ENCODE measurements at regions not wholly inside any gene's neighbourhood (a gene's known extent, or its start where the extent isn't known, plus 50 kb on each side); places are given as distances from the start of the nearest gene placed in this dataset.

- Histone ChIP-seq H3K4me3 (ENCODE audit: low read length in 3 of 3) (no peak overlapping the region), H3K27ac (ENCODE audit: low read depth, low read length) (no peak overlapping the region), H3K4me1 (ENCODE audit: control insufficient read depth in 3 of 3, insufficient read depth in 3 of 3, low read length in 3 of 3) (peaks cover 0 to 10% (median 3%) of the 10 kb centered on the region in 3 donors), H3K9ac (ENCODE audit: low read depth in 1 of 3, low read length in 3 of 3) (no peak overlapping the region), H3K9me3 (ENCODE audit: control insufficient read depth in 3 of 3, low read length in 3 of 3) (no peaks in the 10 kb centered on the region), H3K27me3 (ENCODE audit: control insufficient read depth in 3 of 3, insufficient read depth in 3 of 3, low read length in 3 of 3) (peaks cover 0 to 8% (median 3%) of the 10 kb centered on the region in 3 donors), H3K36me3 (ENCODE audit: control insufficient read depth in 3 of 3, insufficient read depth in 3 of 3, low read length in 3 of 3) (no peaks in the 10 kb centered on the region)
Observed at GRCh38 chr9:89801341-89801740, 196.5 kb downstream of the GADD45G start.

DNA sequence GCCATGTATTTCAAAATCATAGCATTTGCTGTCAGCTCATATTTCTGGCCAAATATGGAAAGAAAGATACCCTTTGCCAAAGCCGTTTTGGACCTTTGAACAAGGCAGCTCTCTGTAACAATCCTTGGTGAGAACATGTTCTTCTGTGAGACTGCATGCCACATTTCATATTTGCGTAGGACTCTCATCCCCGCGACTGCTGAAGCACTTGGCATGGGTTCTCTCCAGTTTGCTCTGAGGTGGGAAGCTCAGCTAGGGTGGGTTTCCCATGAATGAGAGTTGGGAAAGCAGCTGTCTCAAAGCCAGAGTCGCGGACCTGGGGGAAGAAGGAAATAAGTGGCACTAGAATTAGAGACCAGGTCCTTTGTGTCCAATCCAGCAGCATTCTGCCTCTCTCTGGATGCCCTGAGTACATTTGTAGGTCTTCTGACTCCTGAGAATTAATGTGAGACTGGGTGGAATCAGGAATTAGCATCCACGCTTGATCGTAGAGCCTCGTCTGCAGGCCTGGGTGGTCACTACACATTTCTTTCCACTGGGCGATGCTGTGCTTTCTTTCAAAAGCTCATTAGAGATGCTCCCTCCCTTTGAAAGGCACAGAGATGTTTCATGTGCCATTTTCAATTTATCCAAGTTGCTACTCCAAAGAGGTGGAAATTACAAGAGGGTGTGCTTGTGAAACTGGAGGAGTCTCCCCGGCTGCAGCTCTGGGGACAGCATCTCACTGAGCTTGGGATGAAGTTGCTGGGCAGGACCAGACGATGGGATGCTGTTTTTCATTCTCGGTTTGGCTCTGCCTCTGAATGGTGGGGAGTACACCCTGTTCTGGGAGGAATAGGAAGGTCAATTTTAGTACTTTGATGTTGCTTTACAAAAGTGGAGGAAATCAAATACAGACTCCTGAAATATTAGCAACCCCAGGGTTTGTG is 197.2 kb downstream of the GADD45G start:
- Histone ChIP-seq H3K36me3 (ENCODE audit: control insufficient read depth in 3 of 3, insufficient read depth in 3 of 3, low read length in 3 of 3) (no peaks in the 10 kb centered on the region), H3K27ac (ENCODE audit: low read depth, low read length) (no peak overlapping the region)

DNA sequence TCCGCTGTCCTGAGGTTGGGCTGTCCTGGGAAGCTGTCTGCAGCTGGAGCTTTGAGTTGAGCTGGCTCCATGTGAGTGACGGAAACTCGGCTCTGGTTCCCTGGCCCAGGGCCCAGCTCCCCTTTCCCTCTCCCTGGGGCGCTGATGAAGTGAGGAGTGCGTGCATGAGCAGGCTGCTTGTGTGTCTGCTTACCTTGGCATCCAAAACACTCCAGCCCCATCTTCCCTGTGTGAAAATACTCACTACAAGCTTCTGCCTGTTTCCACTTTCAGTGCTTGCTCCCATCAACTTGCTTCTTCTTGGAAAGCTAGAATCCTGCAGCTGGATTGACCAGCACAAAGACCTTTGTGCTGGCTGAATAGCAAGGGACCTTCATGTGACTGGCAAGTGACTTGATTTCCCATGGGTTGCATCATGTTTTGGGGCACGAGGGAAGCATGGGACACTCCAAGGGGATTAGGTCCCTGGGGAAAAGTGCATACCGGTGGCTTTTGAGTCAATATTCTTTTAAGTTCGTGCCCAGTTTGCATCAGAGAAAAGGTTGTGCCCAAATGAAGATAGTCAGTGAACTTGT is 198.1 kb downstream of the GADD45G start:
- no peak overlapping the region for H3K9ac ChIP-seq (ENCODE audit: low read depth in 1 of 3, low read length in 3 of 3)
- H3K27me3 ChIP-seq (ENCODE audit: control insufficient read depth in 3 of 3, insufficient read depth in 3 of 3, low read length in 3 of 3): peaks cover 0 to 8% (median 3%) of the 10 kb centered on the region in 3 donors
- no peaks in the 10 kb centered on the region for H3K36me3 ChIP-seq (ENCODE audit: control insufficient read depth in 3 of 3, insufficient read depth in 3 of 3, low read length in 3 of 3)
- H3K4me1 ChIP-seq (ENCODE audit: control insufficient read depth in 3 of 3, insufficient read depth in 3 of 3, low read length in 3 of 3): peaks cover 0 to 10% (median 3%) of the 10 kb centered on the region in 3 donors
- H3K27ac ChIP-seq (ENCODE audit: low read depth, low read length): no peak overlapping the region
- H3K9me3 ChIP-seq (ENCODE audit: control insufficient read depth in 3 of 3, low read length in 3 of 3): no peaks in the 10 kb centered on the region
- H3K4me3 ChIP-seq (ENCODE audit: low read length in 3 of 3): no peak overlapping the region

More for the DNA sequence above, 197.2 kb downstream of the GADD45G start:
- no peak overlapping the region for H3K4me3 ChIP-seq (ENCODE audit: low read length in 3 of 3)
- H3K9me3 ChIP-seq (ENCODE audit: control insufficient read depth in 3 of 3, low read length in 3 of 3): no peaks in the 10 kb centered on the region
- peaks cover 0 to 10% (median 3%) of the 10 kb centered on the region in 3 donors for H3K4me1 ChIP-seq (ENCODE audit: control insufficient read depth in 3 of 3, insufficient read depth in 3 of 3, low read length in 3 of 3)
- H3K27me3 ChIP-seq (ENCODE audit: control insufficient read depth in 3 of 3, insufficient read depth in 3 of 3, low read length in 3 of 3): peaks cover 0 to 8% (median 3%) of the 10 kb centered on the region in 3 donors
- H3K9ac ChIP-seq (ENCODE audit: low read depth in 1 of 3, low read length in 3 of 3): no peak overlapping the region

DNA sequence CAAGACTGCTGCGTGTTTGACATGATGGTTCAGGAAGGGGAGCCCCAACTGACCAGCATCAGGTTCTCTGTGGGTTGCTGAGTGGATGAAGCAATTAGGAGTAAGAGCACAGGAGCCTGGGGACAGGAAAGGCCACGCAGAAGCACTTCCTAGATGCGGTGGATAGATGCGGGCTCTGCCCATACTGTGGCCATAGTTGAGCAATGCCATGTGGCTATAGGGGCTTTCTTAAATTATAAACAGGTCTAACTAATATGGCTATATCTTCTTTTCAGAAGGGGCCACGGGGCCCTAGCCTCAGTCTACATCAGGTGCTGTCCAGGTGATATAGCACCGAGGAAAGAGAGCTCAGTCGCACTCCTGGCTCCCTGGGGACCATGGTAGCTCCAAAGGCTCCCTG is 198.6 kb downstream of the GADD45G start:
- no peaks in the 10 kb centered on the region for H3K9me3 ChIP-seq (ENCODE audit: control insufficient read depth in 3 of 3, low read length in 3 of 3)
- H3K36me3 ChIP-seq (ENCODE audit: control insufficient read depth in 3 of 3, insufficient read depth in 3 of 3, low read length in 3 of 3): no peaks in the 10 kb centered on the region
- H3K27ac ChIP-seq (ENCODE audit: low read depth, low read length): no peak overlapping the region
- H3K4me3 ChIP-seq (ENCODE audit: low read length in 3 of 3): no peak overlapping the region
- peaks cover 0 to 10% (median 3%) of the 10 kb centered on the region in 3 donors for H3K4me1 ChIP-seq (ENCODE audit: control insufficient read depth in 3 of 3, insufficient read depth in 3 of 3, low read length in 3 of 3)
- peaks cover 0 to 8% (median 3%) of the 10 kb centered on the region in 3 donors for H3K27me3 ChIP-seq (ENCODE audit: control insufficient read depth in 3 of 3, insufficient read depth in 3 of 3, low read length in 3 of 3)
- no peak overlapping the region for H3K9ac ChIP-seq (ENCODE audit: low read depth in 1 of 3, low read length in 3 of 3)

GRCh38 chr9:89804766-89805531 is 200.1 kb downstream of the GADD45G start:
- H3K36me3 ChIP-seq (ENCODE audit: control insufficient read depth in 3 of 3, insufficient read depth in 3 of 3, low read length in 3 of 3): no peaks in the 10 kb centered on the region
- no peak overlapping the region for H3K27ac ChIP-seq (ENCODE audit: low read depth, low read length)
- H3K9ac ChIP-seq (ENCODE audit: low read depth in 1 of 3, low read length in 3 of 3): no peak overlapping the region
- no peaks in the 10 kb centered on the region for H3K9me3 ChIP-seq (ENCODE audit: control insufficient read depth in 3 of 3, low read length in 3 of 3)
- peaks cover 0 to 10% (median 3%) of the 10 kb centered on the region in 3 donors for H3K4me1 ChIP-seq (ENCODE audit: control insufficient read depth in 3 of 3, insufficient read depth in 3 of 3, low read length in 3 of 3)
- no peak overlapping the region for H3K4me3 ChIP-seq (ENCODE audit: low read length in 3 of 3)
- peaks cover 0 to 8% (median 0%) of the 10 kb centered on the region in 3 donors for H3K27me3 ChIP-seq (ENCODE audit: control insufficient read depth in 3 of 3, insufficient read depth in 3 of 3, low read length in 3 of 3)

DNA sequence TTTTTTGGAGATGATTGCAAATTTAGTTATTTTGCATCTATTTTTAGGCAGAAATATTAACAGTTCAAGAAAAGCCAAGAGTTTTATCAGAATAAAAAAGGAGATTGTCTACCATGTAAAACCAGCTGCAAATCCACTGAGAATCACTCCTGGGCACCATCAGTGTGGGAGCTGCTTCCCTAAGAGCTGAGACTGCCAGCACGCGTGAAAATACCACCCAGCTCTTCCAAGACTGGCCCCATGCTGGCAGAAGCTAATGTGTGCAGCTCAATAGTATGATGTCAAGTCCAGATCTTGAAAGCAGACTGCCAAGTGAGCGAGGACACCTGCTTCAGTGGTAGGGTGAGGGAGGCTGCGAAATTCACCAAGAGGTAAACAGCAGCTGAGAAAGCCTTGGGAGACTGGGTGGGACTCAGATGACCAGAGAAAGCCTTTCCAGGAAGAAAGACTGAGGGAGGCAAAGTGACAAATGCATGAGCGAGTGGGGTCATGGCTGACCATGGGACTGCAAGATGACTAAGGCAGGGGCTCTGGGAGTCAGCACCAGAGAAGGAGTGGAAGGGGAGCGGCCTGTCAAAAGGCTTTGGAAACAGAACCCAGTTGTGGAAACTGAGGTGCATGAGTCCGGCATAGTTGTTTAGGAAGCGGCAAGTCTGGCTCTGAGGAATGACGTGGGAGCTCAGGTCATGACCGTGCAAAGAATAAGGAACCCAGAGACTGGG is 200.9 kb downstream of the GADD45G start:
- Histone ChIP-seq H3K27me3 (ENCODE audit: control insufficient read depth in 3 of 3, insufficient read depth in 3 of 3, low read length in 3 of 3) (peaks cover 0 to 8% (median 0%) of the 10 kb centered on the region in 3 donors), H3K36me3 (ENCODE audit: control insufficient read depth in 3 of 3, insufficient read depth in 3 of 3, low read length in 3 of 3) (no peaks in the 10 kb centered on the region), H3K9me3 (ENCODE audit: control insufficient read depth in 3 of 3, low read length in 3 of 3) (no peaks in the 10 kb centered on the region), H3K27ac (ENCODE audit: low read depth, low read length) (no peak overlapping the region), H3K4me3 (ENCODE audit: low read length in 3 of 3) (no peak overlapping the region), H3K4me1 (ENCODE audit: control insufficient read depth in 3 of 3, insufficient read depth in 3 of 3, low read length in 3 of 3) (peaks cover 0 to 10% (median 3%) of the 10 kb centered on the region in 3 donors), H3K9ac (ENCODE audit: low read depth in 1 of 3, low read length in 3 of 3) (no peak overlapping the region)

GRCh38 chr9:89806371-89807100 is 201.7 kb downstream of the GADD45G start:
- Histone ChIP-seq H3K27ac (ENCODE audit: low read depth, low read length) (no peak overlapping the region), H3K9me3 (ENCODE audit: control insufficient read depth in 3 of 3, low read length in 3 of 3) (no peaks in the 10 kb centered on the region), H3K36me3 (ENCODE audit: control insufficient read depth in 3 of 3, insufficient read depth in 3 of 3, low read length in 3 of 3) (no peaks in the 10 kb centered on the region), H3K4me3 (ENCODE audit: low read length in 3 of 3) (no peak overlapping the region), H3K27me3 (ENCODE audit: control insufficient read depth in 3 of 3, insufficient read depth in 3 of 3, low read length in 3 of 3) (peaks cover 0 to 7% (median 0%) of the 10 kb centered on the region in 3 donors), H3K4me1 (ENCODE audit: control insufficient read depth in 3 of 3, insufficient read depth in 3 of 3, low read length in 3 of 3) (peaks cover 0 to 10% (median 3%) of the 10 kb centered on the region in 3 donors), H3K9ac (ENCODE audit: low read depth in 1 of 3, low read length in 3 of 3) (no peak overlapping the region)

DNA sequence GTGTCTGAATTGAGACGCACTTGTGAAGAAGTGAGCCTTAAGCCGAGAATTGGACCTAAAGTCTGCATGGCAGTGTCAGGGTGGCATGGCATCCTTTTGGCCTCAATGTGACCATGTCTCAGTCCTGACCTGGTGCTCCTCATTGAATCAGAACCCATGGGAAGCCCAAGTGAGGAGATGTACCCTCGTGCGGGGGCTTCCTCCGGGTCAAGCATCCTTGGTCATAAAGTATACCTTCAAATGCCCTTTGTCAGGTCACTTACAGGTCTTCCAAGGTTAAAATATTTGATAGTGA is 202.2 kb downstream of the GADD45G start:
- peaks cover 0 to 4% (median 0%) of the 10 kb centered on the region in 3 donors for H3K27me3 ChIP-seq (ENCODE audit: control insufficient read depth in 3 of 3, insufficient read depth in 3 of 3, low read length in 3 of 3)
- H3K27ac ChIP-seq (ENCODE audit: low read depth, low read length): no peak overlapping the region
- H3K4me1 ChIP-seq (ENCODE audit: control insufficient read depth in 3 of 3, insufficient read depth in 3 of 3, low read length in 3 of 3): peaks cover 0 to 8% (median under 1%) of the 10 kb centered on the region in 3 donors
- no peak overlapping the region for H3K9ac ChIP-seq (ENCODE audit: low read depth in 1 of 3, low read length in 3 of 3)
- H3K36me3 ChIP-seq (ENCODE audit: control insufficient read depth in 3 of 3, insufficient read depth in 3 of 3, low read length in 3 of 3): no peaks in the 10 kb centered on the region
- no peak overlapping the region for H3K4me3 ChIP-seq (ENCODE audit: low read length in 3 of 3)
- H3K9me3 ChIP-seq (ENCODE audit: control insufficient read depth in 3 of 3, low read length in 3 of 3): no peaks in the 10 kb centered on the region

DNA sequence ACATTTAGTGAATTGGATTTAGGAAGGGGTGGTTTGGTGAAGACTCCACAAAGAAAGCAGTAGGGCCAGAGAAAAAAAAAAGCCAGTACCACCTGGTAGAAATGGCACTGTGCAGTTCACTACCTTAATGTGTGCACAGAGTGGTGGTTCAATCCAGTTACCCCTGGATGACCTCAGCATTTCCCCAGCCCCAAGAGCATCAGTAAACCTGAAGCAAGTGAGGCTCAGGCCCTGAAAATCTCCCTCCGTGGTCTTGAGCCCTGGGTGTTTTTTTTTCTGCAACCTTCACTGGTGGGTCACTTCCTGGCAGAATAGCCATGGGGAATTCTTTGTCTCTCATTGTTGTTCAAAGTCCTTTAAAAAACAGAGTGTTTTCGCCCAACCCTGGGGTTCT is 202.9 kb downstream of the GADD45G start:
- Histone ChIP-seq H3K4me3 (ENCODE audit: low read length in 3 of 3) (no peak overlapping the region), H3K27ac (ENCODE audit: low read depth, low read length) (no peak overlapping the region), H3K36me3 (ENCODE audit: control insufficient read depth in 3 of 3, insufficient read depth in 3 of 3, low read length in 3 of 3) (no peaks in the 10 kb centered on the region), H3K9ac (ENCODE audit: low read depth in 1 of 3, low read length in 3 of 3) (no peak overlapping the region), H3K27me3 (ENCODE audit: control insufficient read depth in 3 of 3, insufficient read depth in 3 of 3, low read length in 3 of 3) (peaks cover 0 to 1% (median 0%) of the 10 kb centered on the region in 3 donors), H3K9me3 (ENCODE audit: control insufficient read depth in 3 of 3, low read length in 3 of 3) (no peaks in the 10 kb centered on the region), H3K4me1 (ENCODE audit: control insufficient read depth in 3 of 3, insufficient read depth in 3 of 3, low read length in 3 of 3) (peaks cover 0 to 6% (median 0%) of the 10 kb centered on the region in 3 donors)

All from skeletal muscle tissue (tissue), 3 donors.